Esophagus mucosa (tissue), 1 donor: ENCODE measurements at regions not wholly inside any gene's neighbourhood (a gene's known extent, or its start where the extent isn't known, plus 50 kb on each side); places are given as distances from the start of the nearest gene placed in this dataset.
"Not testable (repeated sequence)": the region's sequence is repeated elsewhere in the genome, so short reads cannot be mapped to it uniquely, and the experiment has no call there.

ENCODE experiments used
- ATAC-seq: fragments of 200-7000 bp; cut with Tn5 transposase; one replicate; pipeline ENCODE4 v1.9.1; 2020
- donor health status: DM: yes; HTN: yes; CAD: no.

- not testable (repeated sequence) for ATAC-seq
These were observed 390.8 kb upstream of the SLC10A2 start for GRCh38 chr13:103457050-103457449.

- ATAC-seq, result no peak
These were observed 385.4 kb upstream of the SLC10A2 start for GRCh38 chr13:103451656-103452055.

- ATAC-seq, result no peak
These were observed 377.4 kb upstream of the SLC10A2 start for GRCh38 chr13:103443604-103444003.

GRCh38 chr13:103437651-103438050, 371.4 kb upstream of the SLC10A2 start:
- no peak for ATAC-seq

- no peak for ATAC-seq
These were observed 369.9 kb upstream of the SLC10A2 start for GRCh38 chr13:103436057-103436654.

- no peak for ATAC-seq
These were observed 365.6 kb upstream of the SLC10A2 start for GRCh38 chr13:103431856-103432255.

- no peak for ATAC-seq
These were observed 364.2 kb upstream of the SLC10A2 start for GRCh38 chr13:103430368-103430767.

- no peak for ATAC-seq
These were observed 343.8 kb upstream of the SLC10A2 start for GRCh38 chr13:103410002-103410401.

GRCh38 chr13:103406967-103407366, 340.8 kb upstream of the SLC10A2 start:
- no peak for ATAC-seq

- no peak for ATAC-seq
These were observed 339.1 kb upstream of the SLC10A2 start for GRCh38 chr13:103405297-103405696.

GRCh38 chr13:103403814-103404213, 337.6 kb upstream of the SLC10A2 start:
- ATAC-seq, result no peak

GRCh38 chr13:103403148-103403740, 337.0 kb upstream of the SLC10A2 start:
- peak; percentile 96 for ATAC-seq

- no peak for ATAC-seq
These were observed 328.9 kb upstream of the SLC10A2 start for GRCh38 chr13:103395139-103395538.

GRCh38 chr13:103394618-103395017, 328.4 kb upstream of the SLC10A2 start:
- no peak for ATAC-seq

GRCh38 chr13:103391936-103392335, 325.7 kb upstream of the SLC10A2 start:
- no peak for ATAC-seq

- ATAC-seq, result no peak
These were observed 322.6 kb upstream of the SLC10A2 start for GRCh38 chr13:103388839-103389238.

- no peak for ATAC-seq
These were observed 320.1 kb upstream of the SLC10A2 start for GRCh38 chr13:103386341-103386740.

GRCh38 chr13:103373916-103374315, 307.7 kb upstream of the SLC10A2 start:
- no peak for ATAC-seq

- ATAC-seq, result no peak
These were observed 305.1 kb upstream of the SLC10A2 start for GRCh38 chr13:103371271-103371670.

- ATAC-seq, result no peak
These were observed 304.6 kb upstream of the SLC10A2 start for GRCh38 chr13:103370790-103371189.

- no peak for ATAC-seq
These were observed 292.2 kb upstream of the SLC10A2 start for GRCh38 chr13:103358255-103358932.

- ATAC-seq, result no peak
These were observed 290.1 kb upstream of the SLC10A2 start for GRCh38 chr13:103356226-103356864.

GRCh38 chr13:103354171-103354570, 288.0 kb upstream of the SLC10A2 start:
- ATAC-seq, result no peak
